PC-9 (cell line): ENCODE measurements at regions not wholly inside any gene's neighbourhood (a gene's known extent, or its start where the extent isn't known, plus 50 kb on each side); places are given as distances from the start of the nearest gene placed in this dataset.
"Not testable (repeated sequence)": the region's sequence is repeated elsewhere in the genome, so short reads cannot be mapped to it uniquely, and the experiment has no call there.

Experiments used
- BruUV-seq: library from RNA; stranded (reverse); fragments of 400-500 nt; replicated peaks from 2 replicates; lab custom pipeline; 2021; lab: Mats Ljungman, UMichigan
- CTCF ChIA-PET: fragments of 300-600 bp; sonication (Branson Sonifier 250); formaldehyde crosslinking; loops from one replicate; lab custom pipeline; 2022; ENCODE audit warnings: antibody characterized with exemption; lab: Charles Lee
- POLR2A ChIA-PET: fragments of 300-600 bp; sonication (Branson Sonifier 250); formaldehyde crosslinking; loops from one replicate; lab custom pipeline; 2022; ENCODE audit warnings: antibody characterized with exemption; ENCODE audit not compliant: unreplicated experiment; lab: Charles Lee
- DNase-seq, 2 experiments: peaks; one replicate each; pipeline versions ENCODE4 v3.0.0 to v3.0.0-alpha.2; 2015 to 2022; ENCODE audit warnings: mixed read lengths in 1 of 2
- H2AFZ ChIP-seq: fragments of 200-600 bp; sonication (generic); 2 replicates; pipeline ENCODE4 v1.8.1; 2017; ENCODE audit warnings: antibody characterized with exemption
- H3F3A ChIP-seq: fragments of 200-600 bp; sonication (generic); 2 replicates; pipeline ENCODE4 v1.8.1; 2017; ENCODE audit warnings: antibody characterized with exemption, mild to moderate bottlenecking, low read depth; ENCODE audit not compliant: insufficient read depth
- H3K27ac ChIP-seq: fragments of 200-600 bp; sonication (generic); 2 replicates; pipeline ENCODE4 v1.6.1; 2016; ENCODE audit warnings: mixed run types
- H3K27me3 ChIP-seq: fragments of 200-600 bp; sonication (generic); 2 replicates; pipeline ENCODE4 v1.6.1; 2016; ENCODE audit warnings: low read depth, mixed run types; ENCODE audit not compliant: insufficient read depth
- H3K36me3 ChIP-seq: fragments of 200-600 bp; sonication (generic); 2 replicates; pipeline ENCODE4 v1.6.1; 2016; ENCODE audit warnings: low read depth, mixed run types
- H3K4me1 ChIP-seq: fragments of 200-600 bp; sonication (generic); replicated peaks from 2 replicates; pipeline ENCODE4 v1.6.1; 2016; ENCODE audit warnings: mixed run types; ENCODE audit not compliant: insufficient read depth
- H3K4me2 ChIP-seq: fragments of 200-600 bp; sonication (generic); 2 replicates; pipeline ENCODE4 v1.6.1; 2017; ENCODE audit warnings: mixed run types
- H3K4me3 ChIP-seq: fragments of 200-600 bp; sonication (generic); 2 replicates; pipeline ENCODE4 v1.6.1; 2016; ENCODE audit warnings: mixed run types
- H3K79me2 ChIP-seq: fragments of 200-600 bp; sonication (generic); 2 replicates; pipeline ENCODE4 v1.6.1; 2017; ENCODE audit warnings: low read depth, mixed run types
- H3K9me2 ChIP-seq: fragments of 200-600 bp; sonication (generic); 2 replicates; pipeline ENCODE4 v1.8.1; 2017; ENCODE audit warnings: mild to moderate bottlenecking; ENCODE audit not compliant: insufficient read depth
- H3K9me3 ChIP-seq: fragments of 200-600 bp; sonication (generic); 2 replicates; pipeline ENCODE4 v1.8.1; 2016; ENCODE audit warnings: low read depth; ENCODE audit not compliant: insufficient read depth
- H4K20me1 ChIP-seq: fragments of 200-600 bp; sonication (generic); 2 replicates; pipeline ENCODE4 v1.8.1; 2017; ENCODE audit not compliant: insufficient read depth
- CTCF ChIP-seq: fragments of 200-600 bp; sonication (generic); conservative IDR thresholded peaks from 2 replicates; pipeline ENCODE4 v1.6.1; 2017; ENCODE audit warnings: mixed run types, antibody characterized with exemption, mild to moderate bottlenecking, moderate library complexity
- EZH2 ChIP-seq: fragments of 200-600 bp; sonication (generic); IDR thresholded peaks from 2 replicates; pipeline ENCODE4 v1.8.0; 2017; ENCODE audit warnings: antibody characterized with exemption, low read depth
- intact Hi-C: fragments of 100-400 bp; cut with micrococcal nuclease; formaldehyde crosslinking; loops from one replicate; pipeline ENCODE4 v1.10.0; 2022; ENCODE audit not compliant: unreplicated experiment

DNA sequence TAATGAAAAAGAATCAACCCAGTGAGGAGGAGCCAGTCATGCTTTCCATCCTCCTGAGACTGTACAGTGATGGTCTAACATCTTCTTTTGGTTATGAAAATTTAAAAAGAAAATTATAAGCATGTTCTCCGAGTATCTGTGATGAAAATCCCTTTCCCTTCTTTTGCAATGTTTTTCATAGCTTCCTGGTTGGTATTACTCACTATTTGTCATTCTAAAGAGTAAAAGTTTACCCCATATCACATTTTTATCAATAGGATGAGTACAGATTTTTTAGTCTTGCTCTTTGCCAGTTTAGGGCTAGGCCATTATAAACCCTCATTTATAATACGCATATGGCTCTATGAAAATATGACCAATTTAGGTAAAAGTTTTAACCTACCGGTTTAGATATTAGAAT, 564.1 kb downstream of the SUCLG1 start:
- Histone ChIP-seq H3K79me2 (no peaks in the 10 kb centered on the region), H3K4me2 (no peak overlapping the region), H3K9me3 (no peaks in the 10 kb centered on the region), H3F3A (no peaks in the 10 kb centered on the region), H3K27me3 (no peaks in the 10 kb centered on the region), H3K36me3 (no peaks in the 10 kb centered on the region), H4K20me1 (no peaks in the 10 kb centered on the region), H3K4me1 (no peaks in the 10 kb centered on the region), H2AFZ (no peak overlapping the region), H3K4me3 (no peak overlapping the region), H3K9me2 (no peaks in the 10 kb centered on the region), H3K27ac (no peak overlapping the region)
- ChIA-PET CTCF (no interaction called here), POLR2A (no interaction called here)
- no TSS peak for BruUV-seq
- intact Hi-C loops, result no loop called here
- no peak for DNase-seq
- TF ChIP-seq EZH2, result no peak
- no peak for TF ChIP-seq CTCF

DNA sequence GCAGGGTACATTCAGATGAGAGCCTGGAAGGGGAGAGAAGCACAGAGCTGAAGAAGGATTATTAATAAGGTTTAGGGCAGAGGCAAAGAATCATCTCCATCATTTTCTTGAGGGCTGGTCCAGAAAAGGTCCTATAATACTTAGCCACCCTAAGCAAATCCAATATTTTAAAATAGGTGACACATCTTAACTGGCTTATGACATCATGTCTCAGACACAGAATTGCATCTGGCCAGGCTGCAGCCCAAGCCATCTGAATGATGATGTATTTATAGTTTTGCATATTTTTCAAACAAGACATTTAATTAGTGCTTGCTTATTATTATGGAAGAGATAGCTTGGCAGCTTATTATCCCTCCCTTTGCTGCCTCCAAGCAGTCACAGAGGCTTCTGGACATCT, 571.3 kb downstream of the SUCLG1 start:
- H3K9me2 ChIP-seq, result no peaks in the 10 kb centered on the region
- no peaks in the 10 kb centered on the region for H3K36me3 ChIP-seq
- no peak overlapping the region for H3K4me3 ChIP-seq
- no peak overlapping the region for H3K4me2 ChIP-seq
- no peak overlapping the region for H2AFZ ChIP-seq
- ChIA-PET POLR2A (no interaction called here), CTCF (no interaction called here)
- H3K9me3 ChIP-seq, result no peaks in the 10 kb centered on the region
- H3K27me3 ChIP-seq, result no peaks in the 10 kb centered on the region
- TF ChIP-seq EZH2 (no peak), CTCF (no peak)
- BruUV-seq, result no TSS peak
- no peaks in the 10 kb centered on the region for H3K79me2 ChIP-seq
- DNase-seq, result no peak
- no peaks in the 10 kb centered on the region for H3K4me1 ChIP-seq
- H3K27ac ChIP-seq, result no peak overlapping the region
- no peaks in the 10 kb centered on the region for H4K20me1 ChIP-seq
- H3F3A ChIP-seq, result no peaks in the 10 kb centered on the region
- intact Hi-C loops, result no loop called here

DNA sequence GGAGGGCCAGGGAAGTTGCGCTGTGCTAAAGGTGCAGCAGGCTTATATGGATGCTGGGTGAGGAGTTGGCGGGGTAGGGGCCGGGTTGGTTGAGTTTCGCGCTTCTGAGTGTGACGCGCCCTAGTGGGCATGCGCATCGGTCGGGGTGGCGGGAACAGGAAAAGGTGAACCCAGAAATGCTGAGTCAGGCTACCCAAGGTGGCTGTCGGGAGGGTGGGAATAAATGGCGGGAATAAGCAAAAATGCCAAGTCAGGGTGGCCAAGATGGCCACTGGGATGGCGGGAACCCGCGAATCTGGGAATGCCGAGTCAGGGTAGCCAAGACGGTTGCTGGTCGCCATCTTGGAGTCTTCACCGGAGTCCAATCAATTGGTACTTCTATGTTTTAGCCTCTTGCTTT, 580.0 kb downstream of the SUCLG1 start:
- no TSS peak for BruUV-seq
- no peaks in the 10 kb centered on the region for H4K20me1 ChIP-seq
- H3K4me3 ChIP-seq, result no peak overlapping the region
- no peak overlapping the region for H3K27ac ChIP-seq
- ChIA-PET CTCF (no interaction called here), POLR2A (no interaction called here)
- H3K4me2 ChIP-seq, result no peak overlapping the region
- no peaks in the 10 kb centered on the region for H3K9me3 ChIP-seq
- H3K79me2 ChIP-seq, result no peaks in the 10 kb centered on the region
- H3K4me1 ChIP-seq, result no peaks in the 10 kb centered on the region
- no peak for TF ChIP-seq EZH2
- TF ChIP-seq CTCF, result no peak
- DNase-seq, result no peak
- no peaks in the 10 kb centered on the region for H3K27me3 ChIP-seq
- no peaks in the 10 kb centered on the region for H3K36me3 ChIP-seq
- intact Hi-C loops, result no loop called here
- H3K9me2 ChIP-seq, result no peaks in the 10 kb centered on the region
- H3F3A ChIP-seq, result no peaks in the 10 kb centered on the region
- no peak overlapping the region for H2AFZ ChIP-seq

DNA sequence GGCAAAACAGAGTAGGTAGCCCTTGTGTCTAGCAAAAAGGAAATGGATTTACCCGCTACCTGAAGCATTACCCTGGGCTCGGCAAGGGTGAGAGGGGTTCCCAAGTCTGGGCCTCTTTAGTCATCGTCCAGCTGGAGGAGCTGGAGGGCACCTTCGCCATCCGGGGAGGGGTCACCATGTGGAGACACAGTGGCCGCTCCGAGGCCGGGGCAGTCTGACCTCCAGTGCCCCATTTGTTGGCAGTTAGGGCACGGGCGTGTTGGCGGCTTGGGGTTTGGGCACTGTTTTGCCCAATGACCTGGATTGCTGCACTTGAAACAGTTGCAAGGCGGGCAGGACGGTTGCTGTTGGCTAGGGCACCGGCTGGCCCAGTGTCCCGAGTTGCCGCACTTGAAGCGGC, 581.8 kb downstream of the SUCLG1 start:
- H3K4me1 ChIP-seq, H3K9me2 ChIP-seq, H3K4me2 ChIP-seq, DNase-seq, CTCF ChIA-PET, H4K20me1 ChIP-seq, H3K9me3 ChIP-seq, H3K4me3 ChIP-seq, H3K36me3 ChIP-seq, BruUV-seq, H3K27ac ChIP-seq, H2AFZ ChIP-seq, H3K27me3 ChIP-seq, intact Hi-C loops, H3F3A ChIP-seq, H3K79me2 ChIP-seq, POLR2A ChIA-PET: not testable (repeated sequence)
